Femur (tissue), 1 donor: ENCODE measurements at regions not wholly inside any gene's neighbourhood (a gene's known extent, or its start where the extent isn't known, plus 50 kb on each side); places are given as distances from the start of the nearest gene placed in this dataset.
A peak's percentile ranks its signal among the peaks of the same experiment; 100 is the strongest.

Experiments
- DNase-seq: peaks from one replicate; pipeline ENCODE4 v3.0.0-alpha.2; 2017

DNA sequence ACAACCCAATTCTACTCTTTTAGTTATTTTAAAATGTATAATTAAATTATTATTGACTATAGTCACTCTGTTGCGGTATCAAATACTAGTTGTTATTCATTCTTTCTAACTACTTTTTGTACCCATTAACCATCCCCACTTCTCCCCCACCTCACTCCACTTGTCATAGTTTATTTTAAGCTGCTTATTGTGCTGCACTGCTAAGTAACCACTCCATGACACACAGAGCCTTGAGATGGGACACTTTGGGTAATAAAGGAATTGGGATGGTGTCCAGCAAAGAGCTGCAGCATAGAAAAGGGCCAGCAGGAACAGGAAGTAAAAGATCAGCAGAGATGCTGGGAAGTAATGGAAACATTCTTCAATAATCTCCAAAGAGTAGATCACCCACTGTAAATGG lies 123.0 kb downstream of the RPS29 start:
- DNase-seq, result no peak

DNA sequence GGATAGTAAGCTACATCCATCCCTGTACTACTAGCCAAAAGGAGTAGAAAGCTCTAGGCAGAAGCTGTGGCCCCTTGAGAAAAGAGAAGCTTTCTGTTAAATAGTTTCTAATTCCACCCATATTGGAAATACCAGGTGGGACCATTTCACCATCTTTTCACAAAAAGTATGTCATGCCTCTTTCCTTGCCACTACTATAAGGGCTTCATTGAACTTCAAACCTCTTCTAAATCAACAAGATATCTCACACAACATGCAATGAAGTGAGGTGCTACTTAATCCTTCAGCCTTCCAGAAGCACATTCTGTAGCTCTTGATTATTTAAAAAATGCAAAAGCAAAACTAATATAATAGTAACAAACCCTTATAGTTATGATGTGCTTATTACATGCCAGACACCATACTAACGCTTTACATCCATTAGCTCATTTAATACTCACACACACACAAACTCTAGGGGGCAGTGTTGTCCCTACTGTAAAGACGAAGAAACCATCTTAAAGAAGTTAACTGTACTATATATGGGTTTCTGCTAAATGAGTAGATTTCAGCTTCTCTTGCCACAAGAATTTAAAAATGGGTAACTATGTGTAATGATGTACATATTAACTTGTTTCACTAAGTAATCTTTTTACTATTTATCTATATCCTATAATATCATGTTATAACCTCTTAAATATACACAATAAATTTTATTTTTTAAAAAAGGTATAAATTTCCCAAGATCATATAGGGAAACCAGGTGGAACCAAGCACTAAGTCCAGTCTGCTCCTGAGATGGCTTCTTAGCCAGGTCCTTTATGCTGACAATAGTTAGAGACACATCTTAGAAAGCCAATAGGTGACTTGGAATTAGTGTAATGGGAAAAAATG lies 124.4 kb downstream of the RPS29 start:
- DNase-seq, result peak; percentile 34

DNA sequence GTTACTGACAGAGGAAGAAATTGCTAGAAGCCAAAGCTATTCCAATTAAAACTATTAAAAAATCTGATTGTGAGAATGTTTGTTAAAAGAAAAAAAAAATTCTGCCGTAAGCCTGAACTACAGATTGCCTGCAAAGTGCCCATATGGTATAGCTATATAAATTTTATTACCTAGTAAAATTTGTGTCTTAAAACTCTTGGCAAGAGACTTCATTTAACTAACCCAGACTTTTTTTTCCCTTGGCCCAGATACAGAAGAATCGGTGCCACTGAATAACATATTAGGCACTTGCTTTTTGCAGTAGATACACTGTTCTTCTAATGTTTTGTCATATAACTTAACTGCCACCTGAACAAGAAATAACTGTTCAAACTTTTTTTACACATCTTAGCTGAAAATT lies 125.5 kb downstream of the RPS29 start:
- no peak for DNase-seq

DNA sequence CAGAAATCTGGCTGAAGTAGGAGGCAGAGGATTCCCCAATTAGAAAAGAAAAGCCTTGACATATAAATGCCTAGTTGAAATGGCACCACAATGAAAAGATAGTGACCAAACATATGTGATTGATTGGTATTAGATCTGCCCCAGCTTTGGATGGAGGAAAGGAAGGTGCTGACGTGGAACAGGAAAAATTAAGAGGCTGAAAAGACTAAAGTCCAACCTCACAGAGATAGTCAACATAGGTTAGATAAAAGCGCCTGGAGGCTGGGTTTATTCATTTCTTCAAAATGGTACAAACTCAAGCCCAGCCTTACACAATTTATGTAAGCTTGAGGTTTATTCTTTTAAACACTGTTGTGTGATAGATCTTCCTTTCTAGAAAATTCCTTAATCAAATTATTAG lies 129.6 kb downstream of the RPS29 start:
- no peak for DNase-seq

DNA sequence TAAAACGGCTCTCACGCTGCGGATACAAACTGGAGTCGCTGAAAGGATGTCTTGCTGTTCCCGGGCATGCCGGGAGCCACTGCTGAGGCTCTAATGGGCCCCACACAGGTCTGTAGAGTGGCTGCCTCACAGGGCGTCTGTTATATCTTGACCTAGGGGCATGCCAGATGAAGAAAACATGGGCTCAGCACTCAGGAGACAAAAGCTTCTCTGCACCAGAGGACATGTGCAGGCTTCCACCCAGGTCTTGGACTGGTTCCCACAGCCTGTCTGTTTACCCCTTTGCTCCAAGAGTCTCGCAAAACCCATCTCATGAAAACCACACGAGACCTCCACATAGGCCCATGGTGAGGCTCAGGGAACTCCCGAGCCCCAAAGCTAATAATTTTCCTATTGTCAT lies 134.2 kb downstream of the RPS29 start:
- no peak for DNase-seq

DNA sequence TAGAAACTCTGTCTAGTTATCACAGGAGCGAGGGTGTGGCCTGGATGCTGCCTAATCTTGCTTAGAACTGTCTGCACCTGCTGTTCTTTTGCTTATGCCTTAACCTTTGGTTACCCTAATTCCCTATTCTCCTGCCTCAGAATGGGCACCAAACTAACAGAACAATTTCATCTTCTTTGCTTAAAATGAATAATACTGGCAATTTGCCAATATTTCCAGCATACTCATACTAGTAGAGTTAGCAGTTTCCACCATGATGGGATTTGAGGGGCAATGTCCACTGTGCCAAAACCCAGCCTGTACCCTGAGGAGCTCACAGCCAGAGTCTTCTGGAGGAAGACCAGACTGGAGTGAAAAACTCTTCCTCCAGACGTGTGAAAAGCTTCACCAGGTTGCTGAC lies 136.4 kb downstream of the RPS29 start:
- DNase-seq, result no peak

DNA sequence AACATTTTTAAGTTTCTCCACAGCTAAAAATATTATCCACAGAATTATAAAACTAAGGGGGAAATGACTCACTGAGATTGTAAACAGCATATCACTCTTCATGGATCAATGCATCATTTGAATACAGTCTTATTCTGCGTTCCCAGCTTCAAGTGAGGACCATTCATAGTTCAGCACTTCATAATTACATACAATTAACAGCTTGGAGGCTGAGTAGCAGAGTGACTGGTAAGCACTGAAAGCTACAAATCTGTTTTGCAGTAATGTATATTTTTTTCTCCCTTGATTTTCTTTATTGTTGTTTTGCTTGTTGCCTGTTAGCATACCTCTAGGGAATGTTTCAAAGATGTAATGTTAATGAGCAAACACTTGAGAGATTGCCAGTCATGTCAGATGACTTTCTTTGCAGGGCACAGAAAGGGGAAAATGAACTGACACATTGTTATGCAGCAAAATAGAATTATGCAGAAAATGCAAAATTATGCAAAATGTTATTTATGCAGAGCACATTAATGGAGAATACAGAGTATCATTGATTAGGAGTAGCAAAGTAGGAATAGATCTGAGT lies 138.6 kb downstream of the RPS29 start:
- DNase-seq, result no peak

DNA sequence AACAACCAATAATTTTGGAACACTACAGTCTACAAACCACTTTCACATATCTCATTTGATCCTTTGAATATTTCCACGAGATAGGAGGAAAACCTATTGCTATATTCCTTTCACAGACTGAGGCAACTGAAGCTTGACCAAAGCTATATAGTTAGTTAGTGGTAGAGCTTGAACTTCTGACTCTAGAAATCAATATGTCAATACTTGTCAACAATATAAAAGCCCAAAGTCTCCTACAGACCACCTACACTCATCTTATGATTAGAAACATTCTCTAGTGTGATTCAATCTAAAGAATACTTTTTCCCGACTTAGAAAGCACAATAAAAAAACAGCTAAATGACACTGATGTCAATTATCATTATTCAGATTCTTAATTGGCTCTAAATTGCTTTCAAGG lies 139.4 kb downstream of the RPS29 start:
- no peak for DNase-seq

DNA sequence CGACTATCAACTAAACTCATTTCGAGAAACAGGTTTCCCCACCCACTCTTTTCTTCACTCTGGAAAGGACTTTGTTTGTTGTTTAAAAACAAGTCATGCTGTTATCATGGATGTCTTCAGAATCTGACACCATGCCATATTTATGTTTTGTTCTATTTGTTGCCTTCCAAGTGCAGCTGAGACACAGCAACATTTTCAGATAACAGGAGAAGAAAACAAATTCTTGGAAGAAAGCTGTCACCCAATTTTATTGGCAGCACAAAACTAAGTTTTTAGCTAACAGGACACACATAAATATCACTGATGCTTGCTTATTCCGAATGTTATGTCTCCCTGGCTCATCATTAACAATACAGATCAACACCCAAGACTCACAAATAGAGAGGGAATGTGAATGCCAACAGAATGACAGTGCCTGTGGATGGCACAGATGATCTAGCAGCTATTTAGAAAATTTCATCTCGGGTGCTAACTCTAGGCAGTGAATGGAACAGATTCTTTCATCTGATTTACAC lies 147.9 kb downstream of the RPS29 start:
- DNase-seq, result no peak

DNA sequence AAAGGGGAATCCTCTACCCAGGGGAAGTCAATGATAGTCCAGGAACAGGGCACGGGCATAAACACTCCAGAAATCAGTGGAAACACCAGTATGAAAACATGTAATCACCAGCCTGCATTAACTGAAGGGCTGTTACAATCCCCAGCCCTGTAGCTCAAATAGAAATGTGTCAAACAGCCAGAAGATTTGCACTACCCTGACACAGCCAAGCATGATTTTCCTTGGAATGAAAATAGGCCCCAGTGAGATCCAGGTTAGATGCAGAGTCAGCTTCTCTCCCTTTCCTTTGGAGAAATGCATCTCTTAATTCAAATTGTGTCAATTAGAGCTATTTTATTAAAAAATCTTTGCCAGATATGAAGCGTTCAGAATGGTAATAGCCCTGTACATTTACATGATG lies 158.1 kb downstream of the RPS29 start:
- no peak for DNase-seq

DNA sequence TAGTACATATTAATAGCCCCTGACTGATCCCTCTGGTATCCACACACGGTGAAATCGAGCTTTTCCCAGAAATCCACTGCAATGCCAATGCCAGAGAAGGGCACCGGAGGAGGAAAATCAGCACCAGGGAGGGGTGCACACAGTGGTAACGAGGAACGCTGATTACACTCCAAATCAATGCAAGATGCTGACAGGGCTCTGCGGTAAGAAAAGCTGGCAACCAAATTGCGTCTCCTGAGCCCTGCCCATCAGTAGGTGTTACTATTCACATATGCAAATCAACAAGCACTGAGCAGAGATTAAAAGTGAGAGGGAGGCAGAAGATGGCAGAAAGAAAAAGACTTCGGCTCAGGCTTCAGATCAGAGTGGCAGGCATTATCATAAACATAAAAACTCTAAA lies 159.1 kb downstream of the RPS29 start:
- no peak for DNase-seq

DNA sequence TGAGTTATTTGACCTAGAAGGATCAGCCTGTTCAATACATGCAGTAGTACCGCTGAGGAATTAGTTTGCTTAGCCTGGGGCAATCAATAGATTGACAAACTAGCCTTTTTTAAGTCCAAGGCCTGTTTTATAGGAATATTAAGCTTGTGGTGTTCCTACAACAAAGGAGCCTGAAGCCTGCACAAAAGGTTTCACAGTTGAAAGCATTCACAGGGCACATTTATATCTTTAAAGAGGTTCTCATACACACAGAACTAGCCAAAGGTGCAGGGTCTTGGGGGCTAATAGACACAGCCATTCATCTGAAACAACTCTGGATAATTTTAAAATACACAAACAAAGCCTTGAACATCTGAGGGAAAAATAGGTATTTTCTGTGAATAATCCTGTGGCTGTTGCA lies 160.3 kb downstream of the RPS29 start:
- DNase-seq, result no peak

DNA sequence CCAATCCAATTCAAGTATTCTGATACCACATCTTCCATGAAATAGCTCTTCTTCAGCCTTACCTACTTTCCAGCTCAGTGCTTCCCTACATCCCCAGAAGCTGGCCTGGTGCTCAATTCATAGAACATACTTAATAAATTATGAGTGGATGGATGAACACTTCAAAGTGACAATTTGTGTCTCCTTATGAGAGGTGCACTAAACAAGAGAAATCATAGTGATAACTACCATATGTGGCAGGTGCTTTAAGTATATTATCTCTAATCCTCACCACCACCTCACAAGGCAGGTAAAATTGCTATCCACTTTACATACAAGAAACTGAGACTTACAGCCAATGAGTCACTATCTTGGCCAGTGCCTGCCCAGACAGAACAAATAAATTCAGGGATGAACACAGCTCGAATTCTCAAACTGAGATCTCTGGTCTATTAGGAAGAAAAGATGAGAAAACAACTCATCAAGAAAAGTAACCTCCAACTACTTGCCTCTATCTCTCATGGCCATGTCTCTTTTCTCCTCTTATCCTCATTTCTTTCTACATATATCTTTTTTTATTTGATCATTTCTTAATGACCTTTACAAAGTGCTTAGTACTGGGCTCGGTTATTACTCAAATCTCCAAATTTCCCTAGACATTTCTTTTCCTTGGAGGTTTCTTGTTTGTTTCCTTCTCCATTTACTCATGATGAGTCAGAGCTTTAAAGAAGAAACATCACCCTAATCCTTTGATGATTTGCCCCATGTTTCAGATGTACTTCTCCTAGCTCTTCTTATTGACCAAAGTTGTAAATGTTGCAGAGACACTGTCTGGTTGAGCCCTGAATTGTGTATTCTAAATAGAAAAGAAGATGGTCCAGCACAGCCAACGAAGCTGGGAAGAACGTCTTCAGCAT lies 161.5 kb downstream of the RPS29 start:
- no peak for DNase-seq

DNA sequence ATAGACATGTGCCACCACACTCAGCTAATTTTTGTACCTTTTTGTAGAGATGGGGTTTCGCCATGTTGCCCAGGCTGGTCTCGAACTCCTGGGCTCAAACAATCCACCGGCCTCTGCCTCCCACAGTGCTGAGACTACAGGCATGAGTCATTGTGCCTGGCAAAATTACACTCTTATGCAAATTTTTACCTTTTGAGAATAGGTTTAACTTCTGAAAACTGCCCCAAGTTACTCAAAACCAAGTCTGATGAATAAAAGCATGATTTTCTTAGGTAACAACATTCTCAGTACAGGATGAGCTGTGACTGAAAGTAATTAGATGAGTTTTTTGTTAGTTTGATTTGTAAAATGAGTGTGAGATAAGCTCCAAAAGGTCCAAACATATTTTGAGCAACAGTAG lies 166.0 kb downstream of the RPS29 start:
- DNase-seq, result no peak

DNA sequence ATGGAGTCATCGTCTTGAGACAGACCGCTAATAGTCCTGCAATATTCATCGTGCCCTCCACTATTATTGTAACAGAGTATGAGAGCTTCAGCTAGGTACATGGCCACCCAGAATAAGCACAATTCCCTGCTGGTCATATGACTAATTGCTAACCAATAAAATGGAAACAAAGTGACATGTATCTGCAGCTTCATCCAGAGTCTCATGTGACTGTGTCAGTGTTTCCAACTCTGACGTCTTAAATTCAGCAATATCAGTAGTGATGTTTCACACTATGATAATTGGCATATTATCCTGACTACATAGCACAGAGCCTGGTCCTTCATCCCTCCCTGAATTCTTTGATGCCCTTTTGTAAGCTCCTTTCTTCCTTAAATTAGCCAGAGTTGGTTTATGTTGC lies 167.4 kb downstream of the RPS29 start:
- DNase-seq, result no peak

DNA sequence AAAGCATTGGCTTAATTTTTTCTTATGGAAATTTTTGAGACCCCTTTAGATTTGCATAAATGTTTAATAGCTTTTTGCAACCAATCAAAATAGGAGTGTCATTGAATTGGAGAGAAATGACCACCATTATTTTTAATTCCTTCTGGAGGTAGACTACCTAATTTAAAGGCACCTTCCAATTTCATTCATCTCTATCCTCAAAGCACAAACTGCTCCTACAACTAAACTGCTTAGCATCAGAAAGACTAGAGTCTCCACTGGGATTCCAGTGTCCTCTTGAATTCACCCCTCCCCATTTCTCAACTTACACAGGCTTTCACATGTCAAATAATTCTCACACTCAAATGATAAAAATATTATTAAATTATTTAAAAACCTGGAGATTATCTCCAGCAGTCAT lies 168.4 kb downstream of the RPS29 start:
- no peak for DNase-seq

DNA sequence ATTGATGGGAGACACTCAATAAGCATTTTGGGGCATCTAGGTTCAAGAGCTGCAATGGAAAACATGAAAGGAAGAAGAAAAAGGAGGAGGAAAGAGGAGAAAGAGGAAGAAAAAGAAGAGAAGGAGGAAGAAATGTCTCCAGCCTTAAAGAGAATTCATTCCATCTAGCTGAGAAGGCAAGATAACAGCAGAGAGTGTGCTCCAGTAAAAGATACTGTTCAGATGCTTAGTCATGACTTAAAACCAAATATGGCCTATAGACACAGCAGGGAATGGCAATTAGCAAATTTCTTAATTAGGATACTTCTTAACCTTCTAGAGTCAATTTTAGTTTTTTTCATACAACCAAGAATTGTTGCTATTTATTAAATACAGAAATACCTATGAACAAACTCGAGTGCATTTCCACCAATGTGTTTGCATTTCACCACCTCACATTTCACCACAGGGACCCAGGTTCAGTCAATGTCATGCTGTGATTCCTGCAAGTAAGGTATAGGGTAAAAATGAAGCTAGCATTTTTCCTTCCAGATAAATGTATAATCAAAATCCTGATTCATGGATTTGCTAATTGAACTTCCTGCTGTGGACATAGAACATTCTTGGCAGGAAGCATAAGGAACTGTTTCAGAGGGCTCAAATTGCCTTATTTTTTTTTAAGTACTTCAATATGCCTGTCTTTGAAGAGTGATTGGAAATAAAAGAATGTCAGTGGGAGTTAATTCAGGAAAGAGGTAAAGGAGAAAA lies 177.8 kb downstream of the RPS29 start:
- no peak for DNase-seq

DNA sequence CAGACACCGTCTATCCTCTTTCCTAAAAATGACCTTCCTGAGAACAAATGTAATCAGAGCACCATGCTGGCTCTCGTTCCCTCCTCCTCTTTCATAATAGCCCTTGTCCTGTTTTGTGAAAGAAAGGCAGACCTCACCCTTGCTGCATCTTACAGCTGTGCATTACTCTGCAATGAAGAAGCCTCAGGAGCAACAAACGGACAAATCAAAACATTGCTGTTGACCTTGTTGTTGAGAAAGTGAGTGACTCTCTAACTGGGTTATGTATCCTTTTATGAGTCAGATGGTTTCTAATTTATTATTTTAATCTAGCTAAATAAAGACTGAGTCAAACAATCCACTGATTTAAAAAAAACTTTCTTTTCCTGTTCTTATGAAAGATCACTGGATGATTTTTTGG lies 180.9 kb downstream of the RPS29 start:
- DNase-seq, result no peak

DNA sequence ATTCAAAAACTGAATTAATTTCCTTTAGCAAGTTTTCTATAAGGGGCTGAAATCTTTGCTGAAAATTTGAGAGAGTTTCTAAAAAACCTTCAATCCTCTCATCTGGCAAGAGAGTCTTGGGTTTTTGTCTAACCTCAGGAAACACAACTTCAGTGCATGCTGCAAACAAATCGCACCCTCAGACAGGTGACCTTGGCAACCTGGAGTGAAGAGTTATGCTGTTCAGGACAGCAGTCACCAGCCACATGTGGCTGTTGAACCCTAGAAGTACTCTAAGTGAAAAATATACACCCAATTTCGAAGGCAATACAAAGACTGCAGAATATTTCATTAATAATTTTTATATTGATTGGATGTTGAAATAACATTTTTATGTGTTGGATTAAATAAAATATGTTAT lies 184.8 kb downstream of the RPS29 start:
- DNase-seq, result no peak

DNA sequence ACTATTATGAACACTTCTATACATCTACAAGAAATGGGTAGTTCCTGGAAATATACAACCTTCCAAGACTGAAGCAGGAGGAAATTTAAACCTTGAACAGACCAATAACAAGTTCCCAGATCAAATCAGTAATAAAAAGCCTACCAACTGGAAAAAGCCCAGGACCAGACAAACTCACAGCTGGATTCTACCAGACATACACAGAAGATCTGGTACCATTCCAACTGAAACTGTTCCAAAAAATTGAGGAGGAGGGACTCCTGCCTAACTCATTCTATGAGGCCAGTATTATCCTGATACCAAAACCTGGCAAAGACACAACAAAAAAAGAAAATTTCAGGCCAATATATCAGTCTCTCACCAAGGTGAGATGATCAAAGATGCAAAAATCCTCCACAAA lies 189.4 kb downstream of the RPS29 start:
- DNase-seq, result no peak

DNA sequence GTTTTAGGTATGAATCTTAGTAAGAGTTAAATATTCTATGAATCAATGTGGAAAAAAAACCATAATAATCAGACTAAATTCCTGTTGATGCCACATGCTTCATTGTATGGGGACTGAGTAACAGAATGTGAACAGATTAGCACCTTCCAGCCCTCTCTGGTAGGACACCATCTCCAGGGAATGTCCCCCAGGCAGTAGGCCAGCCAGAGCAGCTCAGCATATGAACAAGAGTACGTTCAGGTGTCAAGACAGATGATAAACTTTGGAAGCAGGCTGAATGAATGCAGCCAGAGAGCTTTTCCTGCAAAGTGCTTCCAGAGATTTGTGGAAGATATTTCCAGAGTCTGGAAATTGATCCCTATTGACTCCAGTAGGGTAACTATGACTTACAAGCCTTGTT lies 204.4 kb downstream of the RPS29 start:
- no peak for DNase-seq

DNA sequence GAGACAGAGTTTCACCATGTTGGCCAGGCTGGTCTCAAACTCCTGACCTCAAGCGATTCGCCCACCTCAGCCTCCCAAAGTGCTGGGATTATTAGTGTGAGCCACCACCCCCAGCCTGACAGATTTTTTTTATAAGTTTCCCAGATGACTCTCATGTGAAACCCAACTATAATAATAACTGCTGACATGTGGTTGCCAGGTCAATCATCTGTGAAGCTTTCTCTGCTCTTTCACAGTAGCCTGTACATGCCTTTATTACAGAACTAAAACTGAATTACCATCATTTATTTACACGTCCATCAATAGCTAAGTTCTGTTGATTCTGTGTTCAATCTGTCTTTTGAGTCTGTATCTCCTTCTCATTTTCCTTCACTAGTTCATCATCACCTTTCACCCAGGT lies 218.5 kb downstream of the RPS29 start:
- no peak for DNase-seq

DNA sequence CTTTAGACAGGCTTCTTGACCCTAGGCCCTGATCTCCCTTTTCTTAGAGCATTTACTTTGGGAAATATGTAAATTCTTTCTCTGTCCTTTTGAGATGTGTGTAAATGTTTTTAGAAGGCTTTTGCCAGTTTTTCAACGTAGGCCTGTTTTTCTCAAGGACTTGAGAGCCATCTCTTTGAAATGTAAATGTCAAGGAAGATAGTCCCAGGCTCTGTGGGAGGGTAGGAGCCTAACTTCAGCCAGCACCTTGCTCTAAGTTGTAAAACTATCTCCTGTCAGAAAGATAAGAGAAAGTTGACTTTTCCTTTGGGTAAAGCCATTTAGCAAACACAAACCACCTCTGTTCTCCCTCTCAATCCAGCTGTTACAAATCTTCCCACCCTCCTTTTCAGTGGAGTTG lies 219.8 kb downstream of the RPS29 start:
- no peak for DNase-seq
